Subcutaneous abdominal adipose tissue (tissue), 5 donors: ENCODE measurements at regions not wholly inside any gene's neighbourhood (a gene's known extent, or its start where the extent isn't known, plus 50 kb on each side); places are given as distances from the start of the nearest gene placed in this dataset.
A peak's percentile ranks its signal among the peaks of the same experiment; 100 is the strongest.

Source experiments
- H3K27ac ChIP-seq: one replicate; pipeline ENCODE4 v1.7.0; 2013; ENCODE audit warnings: low read depth, mild to moderate bottlenecking, inconsistent platforms, low read length, moderate library complexity
- H3K27me3 ChIP-seq, 5 donors: one replicate each; pipeline ENCODE4 v1.7.0; 2013; ENCODE audit warnings: low read length in 5 of 5, inconsistent platforms in 1 of 5; ENCODE audit not compliant: control insufficient read depth in 5 of 5, insufficient read depth in 4 of 5
- H3K36me3 ChIP-seq, 5 donors: one replicate each; pipeline ENCODE4 v1.7.0; 2013; ENCODE audit warnings: low read length in 5 of 5; ENCODE audit not compliant: control insufficient read depth in 5 of 5, insufficient read depth in 5 of 5
- H3K4me1 ChIP-seq, 5 donors: one replicate each; pipeline ENCODE4 v1.7.0; 2013; ENCODE audit warnings: low read length in 5 of 5, mild to moderate bottlenecking in 3 of 5, moderate library complexity in 1 of 5; ENCODE audit not compliant: control insufficient read depth in 5 of 5, insufficient read depth in 5 of 5
- H3K4me3 ChIP-seq, 5 donors: one replicate each; pipeline ENCODE4 v1.7.0; 2013; ENCODE audit warnings: low read length in 5 of 5, low read depth in 1 of 5
- H3K9ac ChIP-seq, 5 donors: one replicate each; pipeline ENCODE4 v1.7.0; 2013; ENCODE audit warnings: low read length in 5 of 5, mild to moderate bottlenecking in 4 of 5, moderate library complexity in 3 of 5
- H3K9me3 ChIP-seq, 5 donors: one replicate each; pipeline ENCODE4 v1.7.0; 2013; ENCODE audit warnings: low read length in 5 of 5; ENCODE audit not compliant: control insufficient read depth in 5 of 5
- donor health status: healthy.
- donor health status: healthy.
- donor health status: healthy.
- donor health status: healthy.
- donor health status: healthy.

GRCh38 chr13:111886217-111886945 is 180.6 kb upstream of the SOX1 start:
- Histone ChIP-seq H3K4me1 (no peaks in the 10 kb centered on the region), H3K9me3 (peaks cover 0 to 4% (median 0%) of the 10 kb centered on the region in 5 donors), H3K9ac (no peak overlapping the region), H3K36me3 (no peaks in the 10 kb centered on the region), H3K27ac (no peak overlapping the region), H3K27me3 (peaks cover 0 to 3% (median 3%) of the 10 kb centered on the region in 5 donors), H3K4me3 (no peak overlapping the region)

DNA sequence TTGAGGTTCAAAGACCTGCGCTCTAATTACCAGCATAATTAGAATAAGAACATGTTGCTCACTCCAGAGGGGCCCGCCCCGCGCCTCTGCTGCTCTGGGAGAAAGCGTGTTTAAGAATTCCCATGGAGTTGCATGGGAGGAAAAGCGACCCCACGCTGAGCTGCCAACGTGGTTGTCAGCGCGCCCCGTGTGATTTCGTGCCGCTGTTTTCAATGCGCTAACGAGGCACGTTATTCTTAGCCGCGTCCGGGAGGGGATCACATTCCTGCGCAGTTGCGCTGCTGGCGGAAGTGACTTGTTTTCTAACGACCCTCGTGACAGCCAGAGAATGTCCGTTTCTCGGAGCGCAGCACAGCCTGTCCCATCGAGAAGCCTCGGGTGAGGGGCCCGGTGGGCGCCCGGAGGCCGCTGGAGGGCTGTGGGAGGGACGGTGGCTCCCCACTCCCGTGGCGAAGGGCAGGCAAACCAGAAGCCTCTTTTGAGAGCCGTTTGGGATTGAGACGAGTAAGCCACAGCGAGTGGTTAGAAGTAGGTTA is 173.8 kb upstream of the SOX1 start:
- Histone ChIP-seq H3K4me1 (peaks cover 0 to 7% (median 5%) of the 10 kb centered on the region in 5 donors), H3K36me3 (no peaks in the 10 kb centered on the region), H3K9ac (no peak overlapping the region), H3K9me3 (peaks cover 0 to 5% (median 3%) of the 10 kb centered on the region in 5 donors), H3K27ac (no peak overlapping the region), H3K4me3 (peak overlapping the region in 2 of 5 donors; percentile 2 to 41), H3K27me3 (peaks cover 26 to 46% (median 35%) of the 10 kb centered on the region in 5 donors)

- Histone ChIP-seq H3K4me1 (peaks cover 0 to 7% (median 5%) of the 10 kb centered on the region in 5 donors), H3K36me3 (no peaks in the 10 kb centered on the region), H3K9me3 (peaks cover 0 to 5% (median 3%) of the 10 kb centered on the region in 5 donors), H3K9ac (no peak overlapping the region), H3K27me3 (peaks cover 26 to 46% (median 35%) of the 10 kb centered on the region in 5 donors), H3K4me3 (no peak overlapping the region), H3K27ac (no peak overlapping the region)
These were observed 173.1 kb upstream of the SOX1 start for GRCh38 chr13:111893607-111894443.

- Histone ChIP-seq H3K27me3 (peaks cover 28 to 48% (median 45%) of the 10 kb centered on the region in 5 donors), H3K27ac (no peak overlapping the region), H3K4me1 (peaks cover 0 to 7% (median 5%) of the 10 kb centered on the region in 5 donors)
These were observed 170.8 kb upstream of the SOX1 start for GRCh38 chr13:111895896-111896821.

DNA sequence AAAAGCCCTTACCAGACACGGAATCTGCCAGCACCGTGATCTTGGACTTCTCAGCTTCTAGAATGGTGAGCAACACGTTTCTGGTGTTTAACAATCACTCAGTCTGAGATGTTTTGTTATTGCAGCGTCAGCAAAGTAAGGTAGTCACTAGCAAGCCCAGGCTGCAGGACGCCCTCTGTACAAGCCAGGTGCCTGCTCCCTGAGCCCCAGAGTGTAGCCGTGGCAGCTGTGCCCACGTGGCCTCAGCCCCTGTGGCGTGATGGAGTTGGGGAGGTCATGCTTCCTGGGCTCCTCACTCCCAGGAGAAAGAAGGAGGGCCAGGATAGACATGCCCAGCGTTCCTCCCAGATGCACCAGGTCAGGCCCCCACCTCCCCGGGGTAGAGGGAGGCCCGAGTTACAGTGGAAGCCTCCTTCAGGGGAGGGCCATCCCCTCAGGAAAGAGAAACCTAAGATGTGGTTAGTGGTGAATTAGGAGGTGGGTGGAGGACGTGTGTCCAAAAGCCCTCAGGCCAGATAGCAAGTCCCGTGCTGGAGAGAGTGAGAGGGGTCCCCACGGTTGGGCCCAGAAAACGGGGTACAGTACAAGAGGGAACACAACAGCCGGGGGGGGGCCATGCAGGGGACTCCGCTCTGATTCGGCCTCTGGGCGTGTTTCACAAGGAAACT is 169.6 kb upstream of the SOX1 start:
- Histone ChIP-seq H3K27me3 (peaks cover 25 to 45% (median 42%) of the 10 kb centered on the region in 5 donors), H3K4me3 (no peak overlapping the region), H3K27ac (no peak overlapping the region), H3K4me1 (peaks cover 0 to 7% (median 5%) of the 10 kb centered on the region in 5 donors), H3K9ac (no peak overlapping the region), H3K9me3 (peaks cover 0 to 5% (median 3%) of the 10 kb centered on the region in 5 donors), H3K36me3 (no peaks in the 10 kb centered on the region)

More at GRCh38 chr13:111895896-111896821, 170.8 kb upstream of the SOX1 start:
- no peaks in the 10 kb centered on the region for H3K36me3 ChIP-seq
- no peak overlapping the region for H3K9ac ChIP-seq
- no peak overlapping the region for H3K4me3 ChIP-seq
- peaks cover 0 to 5% (median 3%) of the 10 kb centered on the region in 5 donors for H3K9me3 ChIP-seq

DNA sequence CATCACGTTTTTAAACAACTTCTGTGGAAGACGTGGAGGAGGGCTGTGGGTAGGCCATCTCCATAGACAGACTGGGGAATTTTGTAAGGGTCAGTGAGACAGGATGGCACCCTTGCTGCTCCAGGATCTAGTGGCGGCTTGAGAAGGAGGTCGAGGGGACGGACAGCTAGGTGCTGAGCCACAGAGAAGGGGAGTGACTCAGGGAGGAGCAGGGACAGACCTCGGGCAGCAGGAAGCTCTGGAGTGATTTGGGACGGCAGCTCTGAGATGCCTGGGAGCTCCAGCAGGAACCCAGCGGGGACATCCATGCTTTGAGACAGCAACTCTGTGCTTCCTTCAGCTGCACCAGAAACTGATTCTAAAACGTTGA is 169.1 kb upstream of the SOX1 start:
- H3K9me3 ChIP-seq, result peaks cover 0 to 5% (median 3%) of the 10 kb centered on the region in 5 donors
- H3K36me3 ChIP-seq, result no peaks in the 10 kb centered on the region
- peaks cover 0 to 7% (median 5%) of the 10 kb centered on the region in 5 donors for H3K4me1 ChIP-seq
- peaks cover 20 to 40% (median 37%) of the 10 kb centered on the region in 5 donors for H3K27me3 ChIP-seq
- no peak overlapping the region for H3K4me3 ChIP-seq
- no peak overlapping the region for H3K9ac ChIP-seq
- H3K27ac ChIP-seq, result no peak overlapping the region

DNA sequence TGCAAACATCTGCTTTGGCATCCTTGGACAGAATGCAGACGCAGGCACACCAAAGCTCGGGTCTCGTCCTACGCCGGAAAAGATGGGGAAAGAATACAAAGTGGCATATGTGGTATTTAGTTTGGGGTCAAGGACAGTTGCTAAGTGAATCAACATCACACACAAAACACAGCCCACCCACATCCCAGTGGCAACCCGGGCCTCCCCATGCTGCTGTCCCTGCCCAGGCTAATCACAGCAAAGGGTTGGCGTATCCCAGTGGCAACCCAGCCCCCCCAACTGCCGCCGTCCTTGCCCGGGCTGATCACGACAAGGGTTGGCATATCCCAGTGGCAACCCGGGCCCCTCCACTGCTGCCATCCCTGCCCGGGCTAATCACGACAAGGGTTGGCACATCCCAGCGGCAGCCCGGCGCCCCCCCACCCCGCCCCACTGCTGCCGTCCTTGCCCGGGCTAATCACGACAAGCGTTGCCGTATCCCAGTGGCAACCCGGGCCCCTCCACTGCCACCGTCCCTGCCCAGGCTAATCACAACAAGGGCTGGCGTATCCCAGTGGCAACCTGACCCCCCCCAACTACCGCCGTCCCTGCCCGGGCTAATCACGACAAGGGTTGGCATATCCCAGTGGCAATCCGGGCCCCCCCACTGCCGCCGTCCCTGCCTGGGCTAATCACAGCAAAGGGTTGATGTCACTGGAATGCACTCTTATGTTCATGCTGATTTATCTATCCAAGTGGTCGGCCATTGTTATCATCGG is 167.8 kb upstream of the SOX1 start:
- Histone ChIP-seq H3K27ac (no peak overlapping the region), H3K9me3 (peaks cover 0 to 5% (median 3%) of the 10 kb centered on the region in 5 donors), H3K36me3 (no peaks in the 10 kb centered on the region), H3K4me3 (no peak overlapping the region), H3K4me1 (no peaks in the 10 kb centered on the region), H3K27me3 (peaks cover 7 to 28% (median 25%) of the 10 kb centered on the region in 5 donors), H3K9ac (no peak overlapping the region)

DNA sequence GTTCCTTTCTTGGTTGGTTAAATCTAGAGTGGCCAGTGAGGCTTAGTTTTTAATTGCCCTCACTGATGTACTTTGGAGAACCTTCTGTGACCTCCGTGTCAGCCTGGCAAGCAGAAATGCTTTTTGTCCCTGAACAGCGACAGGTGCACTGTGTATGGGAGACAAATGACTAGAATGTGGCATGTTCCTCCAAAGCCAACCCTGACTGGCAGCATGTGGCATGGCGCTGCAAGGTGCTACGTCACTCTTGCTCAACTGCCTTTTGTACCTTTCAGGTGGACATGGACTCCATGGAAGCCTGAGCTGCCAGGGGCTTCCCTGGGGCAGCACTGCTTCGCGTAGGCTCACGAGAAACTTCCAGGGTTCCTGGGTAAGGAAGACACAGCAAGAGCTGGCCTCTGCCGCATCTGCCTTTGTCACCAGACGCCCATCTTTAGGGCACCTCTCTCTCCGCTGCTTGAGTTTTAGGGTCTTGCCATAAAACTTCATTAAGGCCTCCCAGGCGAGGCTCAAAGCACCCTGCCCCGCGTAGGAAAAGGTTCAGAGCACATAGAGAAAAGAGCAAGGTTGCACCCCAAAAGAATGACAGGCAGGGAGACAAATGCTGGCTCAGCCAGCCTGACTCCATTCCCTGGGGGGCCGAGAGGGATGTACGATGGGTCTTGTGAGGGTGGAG is 167.1 kb upstream of the SOX1 start:
- Histone ChIP-seq H3K9me3 (peaks cover 0 to 5% (median 3%) of the 10 kb centered on the region in 5 donors), H3K27ac (no peak overlapping the region), H3K9ac (no peak overlapping the region), H3K27me3 (peaks cover 0 to 24% (median 18%) of the 10 kb centered on the region in 5 donors), H3K36me3 (no peaks in the 10 kb centered on the region), H3K4me1 (no peaks in the 10 kb centered on the region), H3K4me3 (no peak overlapping the region)
